OCI-LY3 (cell line): ENCODE measurements at regions not wholly inside any gene's neighbourhood (a gene's known extent, or its start where the extent isn't known, plus 50 kb on each side); places are given as distances from the start of the nearest gene placed in this dataset.

ENCODE experiments used
- H2AFZ ChIP-seq: fragments of 200-600, 300-600 bp; shearing (Covaris generic); 2 replicates; pipeline ENCODE4 v1.6.0; 2014; ENCODE audit warnings: antibody characterized with exemption, low read depth, low read length
- H3K27ac ChIP-seq: fragments of 200-600, 300-600 bp; sonication (generic); 2 replicates; pipeline ENCODE4 v1.5.1; 2014; ENCODE audit warnings: mild to moderate bottlenecking, low read length, moderate library complexity, mixed read lengths
- H3K27me3 ChIP-seq: fragments of 200-600, 300-600 bp; sonication (generic); 2 replicates; pipeline ENCODE4 v1.6.1; 2014; ENCODE audit warnings: low read depth, low read length, mixed read lengths
- H3K36me3 ChIP-seq: fragments of 200-600, 300-600 bp; sonication (generic); replicated peaks from 2 replicates; pipeline ENCODE3; 2014; ENCODE audit warnings: low read depth, low read length, mixed read lengths
- H3K4me1 ChIP-seq: fragments of 300-600, 200-600 bp; sonication (generic); 2 replicates; pipeline ENCODE4 v1.6.1; 2014; ENCODE audit warnings: low read length, mixed read lengths
- H3K4me2 ChIP-seq: fragments of 200-600, 300-600 bp; sonication (generic); 2 replicates; pipeline ENCODE4 v1.6.1; 2014; ENCODE audit warnings: low read length, mixed read lengths
- H3K4me3 ChIP-seq: fragments of 300-600, 200-600 bp; sonication (generic); 2 replicates; pipeline ENCODE4 v1.5.1; 2014; ENCODE audit warnings: antibody characterized with exemption, mild to moderate bottlenecking, low read length, moderate library complexity
- H3K79me2 ChIP-seq: fragments of 300-600, 200-600 bp; shearing (Covaris generic); 2 replicates; pipeline ENCODE4 v1.6.1; 2014; ENCODE audit warnings: mild to moderate bottlenecking, low read length, mixed read lengths
- H3K9ac ChIP-seq: fragments of 300-600, 200-600 bp; shearing (Covaris generic); 2 replicates; pipeline ENCODE4 v1.6.0; 2014; ENCODE audit warnings: mild to moderate bottlenecking, low read length, moderate library complexity
- H3K9me3 ChIP-seq: fragments of 200-600, 300-600 bp; shearing (Covaris generic); 2 replicates; pipeline ENCODE4 v1.6.1; 2014; ENCODE audit warnings: low read length, mixed read lengths; ENCODE audit not compliant: insufficient read depth
- H4K20me1 ChIP-seq: fragments of 200-600, 300-600 bp; sonication (generic); 2 replicates; pipeline ENCODE4 v1.6.1; 2016; ENCODE audit warnings: low read length, mixed read lengths; ENCODE audit not compliant: insufficient read depth
- EZH2phosphoT487 ChIP-seq: fragments of 200-600 bp; shearing (Covaris generic); IDR thresholded peaks from 2 replicates; pipeline ENCODE4 v1.6.1; 2018; ENCODE audit warnings: antibody characterized with exemption, mixed run types, low read depth
- TF ChIP-seq, protein P1 (sequence below): fragments of 200-600, 300-600 bp; sonication (generic); IDR thresholded peaks from 2 replicates; pipeline ENCODE4 v1.5.1; 2014; ENCODE audit warnings: antibody characterized with exemption, low read length, low read depth

DNA sequence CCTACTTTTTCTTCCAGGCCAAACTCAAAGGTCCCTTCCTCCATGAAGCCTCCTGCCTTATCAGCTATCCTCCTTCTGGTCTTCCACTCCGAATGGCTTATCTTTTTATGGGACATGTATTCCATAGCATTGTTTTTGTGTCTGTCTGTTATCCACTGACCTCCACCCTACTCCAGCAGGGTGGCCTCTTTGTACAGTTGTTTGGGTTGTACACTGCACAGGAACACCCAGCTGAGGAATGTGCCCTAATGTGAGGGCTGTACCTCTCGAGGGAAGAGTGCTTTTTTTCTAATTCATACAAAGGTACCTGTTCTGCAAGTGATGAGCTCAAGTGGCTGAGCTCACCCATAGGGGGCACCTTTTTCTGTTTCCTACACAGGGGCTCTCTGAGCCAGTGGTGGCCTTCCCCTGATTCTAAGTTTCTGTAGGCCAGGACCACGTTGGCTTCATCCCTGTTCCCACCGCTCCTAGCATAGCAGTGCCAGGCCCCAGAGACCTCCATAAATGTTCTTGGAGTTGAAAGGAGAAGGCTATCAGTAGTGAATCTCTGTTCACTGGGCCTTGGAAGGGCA, 108.2 kb downstream of the FOXD2 start:
- Histone ChIP-seq H3K36me3 (no peaks in the 10 kb centered on the region), H4K20me1 (no peaks in the 10 kb centered on the region), H2AFZ (no peak overlapping the region), H3K9me3 (no peaks in the 10 kb centered on the region), H3K4me3 (no peak overlapping the region), H3K79me2 (no peaks in the 10 kb centered on the region), H3K27ac (no peak overlapping the region), H3K27me3 (no peaks in the 10 kb centered on the region), H3K9ac (no peak overlapping the region), H3K4me2 (no peak overlapping the region), H3K4me1 (no peaks in the 10 kb centered on the region)
- no peak for TF ChIP-seq EZH2phosphoT487
- TF ChIP-seq, protein P1, sequence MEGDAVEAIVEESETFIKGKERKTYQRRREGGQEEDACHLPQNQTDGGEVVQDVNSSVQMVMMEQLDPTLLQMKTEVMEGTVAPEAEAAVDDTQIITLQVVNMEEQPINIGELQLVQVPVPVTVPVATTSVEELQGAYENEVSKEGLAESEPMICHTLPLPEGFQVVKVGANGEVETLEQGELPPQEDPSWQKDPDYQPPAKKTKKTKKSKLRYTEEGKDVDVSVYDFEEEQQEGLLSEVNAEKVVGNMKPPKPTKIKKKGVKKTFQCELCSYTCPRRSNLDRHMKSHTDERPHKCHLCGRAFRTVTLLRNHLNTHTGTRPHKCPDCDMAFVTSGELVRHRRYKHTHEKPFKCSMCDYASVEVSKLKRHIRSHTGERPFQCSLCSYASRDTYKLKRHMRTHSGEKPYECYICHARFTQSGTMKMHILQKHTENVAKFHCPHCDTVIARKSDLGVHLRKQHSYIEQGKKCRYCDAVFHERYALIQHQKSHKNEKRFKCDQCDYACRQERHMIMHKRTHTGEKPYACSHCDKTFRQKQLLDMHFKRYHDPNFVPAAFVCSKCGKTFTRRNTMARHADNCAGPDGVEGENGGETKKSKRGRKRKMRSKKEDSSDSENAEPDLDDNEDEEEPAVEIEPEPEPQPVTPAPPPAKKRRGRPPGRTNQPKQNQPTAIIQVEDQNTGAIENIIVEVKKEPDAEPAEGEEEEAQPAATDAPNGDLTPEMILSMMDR: no peak

- TF ChIP-seq, protein P1: no peak
- H3K36me3 ChIP-seq: no peaks in the 10 kb centered on the region
- H3K79me2 ChIP-seq: no peaks in the 10 kb centered on the region
- no peak overlapping the region for H3K4me3 ChIP-seq
- no peak overlapping the region for H2AFZ ChIP-seq
- no peak overlapping the region for H3K9ac ChIP-seq
- no peaks in the 10 kb centered on the region for H3K27me3 ChIP-seq
- H3K9me3 ChIP-seq: no peaks in the 10 kb centered on the region
- H3K4me1 ChIP-seq: no peaks in the 10 kb centered on the region
- H3K4me2 ChIP-seq: no peak overlapping the region
- no peak overlapping the region for H3K27ac ChIP-seq
- H4K20me1 ChIP-seq: no peaks in the 10 kb centered on the region
Observed at GRCh38 chr1:47547753-47548573, 110.1 kb downstream of the FOXD2 start.

DNA sequence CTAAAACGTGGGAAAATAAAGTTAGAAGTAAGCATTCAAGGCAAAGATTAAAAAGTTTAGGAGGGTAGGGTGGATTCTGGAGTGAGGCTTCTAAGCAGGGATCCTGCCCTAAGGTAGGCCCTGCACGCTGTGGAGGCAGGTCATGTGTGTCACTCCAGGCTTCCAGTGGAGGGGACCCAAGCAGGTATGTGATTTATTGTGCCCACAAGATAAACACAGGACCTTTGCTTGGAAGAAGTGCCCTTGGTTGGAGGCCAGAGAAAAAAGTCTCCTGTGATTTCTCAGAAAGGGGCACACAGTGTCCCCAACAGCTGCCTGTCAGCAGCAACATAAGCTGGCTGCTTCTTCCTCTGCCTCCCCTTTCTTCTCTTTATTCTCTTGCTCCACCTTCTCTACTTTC, 110.8 kb downstream of the FOXD2 start:
- Histone ChIP-seq H3K4me3 (no peak overlapping the region), H3K4me2 (no peak overlapping the region)

GRCh38 chr1:47549532-47549931, 111.7 kb downstream of the FOXD2 start:
- H3K36me3 ChIP-seq: no peaks in the 10 kb centered on the region
- no peak overlapping the region for H2AFZ ChIP-seq
- H3K4me1 ChIP-seq: no peaks in the 10 kb centered on the region
- H3K27me3 ChIP-seq: no peaks in the 10 kb centered on the region
- no peak overlapping the region for H3K4me2 ChIP-seq
- H3K27ac ChIP-seq: no peak overlapping the region
- H3K4me3 ChIP-seq: no peak overlapping the region
- H3K9ac ChIP-seq: no peak overlapping the region
- H3K79me2 ChIP-seq: no peaks in the 10 kb centered on the region
- TF ChIP-seq EZH2phosphoT487: no peak
- TF ChIP-seq, protein P1: 0 out of 2 replicates have a peak, but pooled peaks have one; percentile 6
- no peaks in the 10 kb centered on the region for H3K9me3 ChIP-seq
- H4K20me1 ChIP-seq: no peaks in the 10 kb centered on the region

More for the DNA sequence above, 110.8 kb downstream of the FOXD2 start:
- Histone ChIP-seq H2AFZ (no peak overlapping the region), H3K36me3 (no peaks in the 10 kb centered on the region), H4K20me1 (no peaks in the 10 kb centered on the region), H3K27me3 (no peaks in the 10 kb centered on the region), H3K9me3 (no peaks in the 10 kb centered on the region), H3K27ac (no peak overlapping the region), H3K9ac (no peak overlapping the region), H3K4me1 (no peaks in the 10 kb centered on the region), H3K79me2 (no peaks in the 10 kb centered on the region)
- TF ChIP-seq EZH2phosphoT487: no peak
- TF ChIP-seq, protein P1: no peak
